HG03135 (cell line): ENCODE measurements at regions not wholly inside any gene's neighbourhood (a gene's known extent, or its start where the extent isn't known, plus 50 kb on each side); places are given as distances from the start of the nearest gene placed in this dataset.

ENCODE experiments used
- ATAC-seq: cut with Tn5 transposase; IDR thresholded peaks from one replicate; pipeline ENCODE4 v1.9.1; 2021; ENCODE audit warnings: mild to moderate bottlenecking, moderate library complexity; ENCODE audit not compliant: unreplicated experiment

- ATAC-seq: peak; percentile 56
Observed at GRCh38 chr1:200354243-200354642, 55.6 kb downstream of the ZNF281 start.

- no peak for ATAC-seq
Observed at GRCh38 chr1:200353232-200353631, 56.6 kb downstream of the ZNF281 start.

- ATAC-seq: peak; percentile 59
Observed at GRCh38 chr1:200351826-200352549, 57.8 kb downstream of the ZNF281 start.

GRCh38 chr1:200351425-200351824, 58.4 kb downstream of the ZNF281 start:
- no peak for ATAC-seq

- ATAC-seq: no peak
Observed at GRCh38 chr1:200346700-200347099, 63.1 kb downstream of the ZNF281 start.

- ATAC-seq: no peak
Observed at GRCh38 chr1:200345520-200345919, 64.3 kb downstream of the ZNF281 start.

- ATAC-seq: no peak
Observed at GRCh38 chr1:200343874-200344273, 66.0 kb downstream of the ZNF281 start.

- ATAC-seq: no peak
Observed at GRCh38 chr1:200342511-200343311, 67.1 kb downstream of the ZNF281 start.

- no peak for ATAC-seq
Observed at GRCh38 chr1:200338451-200338850, 71.4 kb downstream of the ZNF281 start.

- ATAC-seq: no peak
Observed at GRCh38 chr1:200337831-200338230, 72.0 kb downstream of the ZNF281 start.

- ATAC-seq: no peak
Observed at GRCh38 chr1:200337410-200337809, 72.4 kb downstream of the ZNF281 start.

- ATAC-seq: no peak
Observed at GRCh38 chr1:200336901-200337391, 72.9 kb downstream of the ZNF281 start.

- no peak for ATAC-seq
Observed at GRCh38 chr1:200336101-200336845, 73.6 kb downstream of the ZNF281 start.

GRCh38 chr1:200334661-200335256, 75.1 kb downstream of the ZNF281 start:
- ATAC-seq: no peak

- no peak for ATAC-seq
Observed at GRCh38 chr1:200333329-200333728, 76.5 kb downstream of the ZNF281 start.

- no peak for ATAC-seq
Observed at GRCh38 chr1:200332716-200333115, 77.1 kb downstream of the ZNF281 start.

GRCh38 chr1:200330741-200331428, 79.0 kb downstream of the ZNF281 start:
- no peak for ATAC-seq

- no peak for ATAC-seq
Observed at GRCh38 chr1:200329208-200329882, 80.5 kb downstream of the ZNF281 start.

GRCh38 chr1:200328379-200328778, 81.5 kb downstream of the ZNF281 start:
- ATAC-seq: no peak

- ATAC-seq: no peak
Observed at GRCh38 chr1:200323856-200324400, 85.9 kb downstream of the ZNF281 start.
